ENCODE measurements at regions not wholly inside any gene's neighbourhood (a gene's known extent, or its start where the extent isn't known, plus 50 kb on each side); places are given as distances from the start of the nearest gene placed in this dataset.
A peak's percentile ranks its signal among the peaks of the same experiment; 100 is the strongest.
"Not testable (repeated sequence)": the region's sequence is repeated elsewhere in the genome, so short reads cannot be mapped to it uniquely, and the experiment has no call there.

GRCh38 chr2:236415684-236416444, 151.7 kb upstream of the ASB18 start:
- FAIRE-seq = no peak

GRCh38 chr2:236417150-236417549, 152.5 kb upstream of the ACKR3 start:
- FAIRE-seq = no peak

- FAIRE-seq = no peak
Observed at GRCh38 chr2:236430584-236430983, 139.0 kb upstream of the ACKR3 start.

GRCh38 chr2:236434593-236434992, 135.0 kb upstream of the ACKR3 start:
- no peak for FAIRE-seq

- no peak for FAIRE-seq
Observed at GRCh38 chr2:236440110-236440881, 129.3 kb upstream of the ACKR3 start.

- FAIRE-seq = no peak
Observed at GRCh38 chr2:236444187-236444586, 125.4 kb upstream of the ACKR3 start.

- FAIRE-seq = no peak
Observed at GRCh38 chr2:236445678-236446077, 123.9 kb upstream of the ACKR3 start.

- no peak for FAIRE-seq
Observed at GRCh38 chr2:236446521-236446920, 123.1 kb upstream of the ACKR3 start.

GRCh38 chr2:236449167-236449761, 120.4 kb upstream of the ACKR3 start:
- FAIRE-seq = no peak

GRCh38 chr2:236452238-236452637, 117.4 kb upstream of the ACKR3 start:
- no peak for FAIRE-seq

GRCh38 chr2:236454076-236454475, 115.5 kb upstream of the ACKR3 start:
- FAIRE-seq = no peak

GRCh38 chr2:236459393-236459792, 110.2 kb upstream of the ACKR3 start:
- FAIRE-seq = peak; percentile 76

- no peak for FAIRE-seq
Observed at GRCh38 chr2:236464140-236464539, 105.5 kb upstream of the ACKR3 start.

- FAIRE-seq = no peak
Observed at GRCh38 chr2:236472720-236473495, 96.7 kb upstream of the ACKR3 start.

- FAIRE-seq = no peak
Observed at GRCh38 chr2:236473691-236474090, 95.9 kb upstream of the ACKR3 start.

- FAIRE-seq = no peak
Observed at GRCh38 chr2:236479814-236480213, 89.8 kb upstream of the ACKR3 start.

- no peak for FAIRE-seq
Observed at GRCh38 chr2:236483102-236483501, 86.5 kb upstream of the ACKR3 start.

- no peak for FAIRE-seq
Observed at GRCh38 chr2:236485519-236485918, 84.1 kb upstream of the ACKR3 start.

- FAIRE-seq = not testable (repeated sequence)
Observed at GRCh38 chr2:236489083-236489482, 80.5 kb upstream of the ACKR3 start.

GRCh38 chr2:236489895-236490404, 79.7 kb upstream of the ACKR3 start:
- FAIRE-seq = no peak

GRCh38 chr2:236496340-236496739, 73.3 kb upstream of the ACKR3 start:
- no peak for FAIRE-seq

GRCh38 chr2:236498369-236498768, 71.3 kb upstream of the ACKR3 start:
- FAIRE-seq = no peak

Measured in G401.6 (cell line).